GM03348 (cell line): ENCODE measurements at regions not wholly inside any gene's neighbourhood (a gene's known extent, or its start where the extent isn't known, plus 50 kb on each side); places are given as distances from the start of the nearest gene placed in this dataset.

Experiments
- DNase-seq: peaks from one replicate; pipeline ENCODE4 v3.0.0; 2012; ENCODE audit warnings: low spot score

DNA sequence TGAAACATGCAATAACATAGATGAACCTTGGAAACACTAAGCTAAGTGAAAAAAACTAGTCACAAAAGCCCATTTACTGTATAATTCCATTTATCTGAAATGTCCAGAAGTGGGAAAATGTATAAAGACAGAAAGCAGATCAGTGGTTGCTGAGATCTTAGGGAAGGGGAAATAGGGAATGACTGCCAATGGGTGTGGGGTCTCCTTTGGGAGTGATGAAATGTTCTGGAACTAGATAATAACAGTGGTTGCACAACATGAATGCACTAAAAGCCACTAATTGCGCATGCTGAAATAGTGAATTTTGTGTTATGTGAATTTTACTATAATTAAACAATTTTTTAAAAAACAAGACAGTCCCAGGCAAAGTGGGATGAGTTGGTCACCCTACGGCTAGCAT lies 472.8 kb downstream of the CCDC171 start:
- no peak for DNase-seq

DNA sequence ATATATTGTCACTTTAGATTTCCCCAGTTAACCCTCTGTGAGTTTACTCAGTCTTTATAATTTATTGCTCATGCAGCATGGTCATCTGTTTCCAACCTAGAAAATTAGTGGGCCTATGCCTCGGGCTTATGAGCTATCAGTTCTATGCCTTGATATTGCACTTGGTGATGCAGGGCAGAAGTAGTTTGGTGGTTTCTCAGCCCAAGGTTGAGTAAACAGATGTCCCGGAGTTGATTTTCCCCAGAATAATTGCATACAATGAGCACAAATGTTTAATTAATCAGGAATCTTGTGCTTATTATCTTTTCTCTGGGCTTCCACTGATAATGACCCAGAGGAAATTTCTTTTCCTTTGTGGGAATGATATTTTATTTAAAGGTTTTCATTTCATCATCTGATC lies 474.0 kb downstream of the CCDC171 start:
- no peak for DNase-seq

DNA sequence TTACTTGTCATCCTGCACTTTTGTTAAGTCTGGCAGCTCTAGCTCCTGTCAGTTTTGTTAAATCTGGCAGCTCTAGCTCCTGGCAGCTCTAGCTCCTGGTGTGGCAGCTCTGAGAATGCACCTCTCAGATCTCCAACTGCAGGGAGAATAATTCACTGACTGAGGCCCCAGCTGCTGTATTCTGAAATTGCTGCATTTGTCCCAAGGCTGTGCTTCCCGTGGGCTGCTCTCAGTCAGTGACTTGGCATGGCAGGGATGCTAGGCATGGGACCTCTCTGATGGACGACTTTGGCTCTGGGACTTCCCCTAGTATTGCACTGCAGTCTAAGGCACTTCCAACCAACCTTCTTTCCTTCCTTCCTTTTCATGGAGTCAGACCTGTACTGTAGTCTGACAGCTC lies 475.7 kb downstream of the CCDC171 start:
- DNase-seq = peak; percentile 27

DNA sequence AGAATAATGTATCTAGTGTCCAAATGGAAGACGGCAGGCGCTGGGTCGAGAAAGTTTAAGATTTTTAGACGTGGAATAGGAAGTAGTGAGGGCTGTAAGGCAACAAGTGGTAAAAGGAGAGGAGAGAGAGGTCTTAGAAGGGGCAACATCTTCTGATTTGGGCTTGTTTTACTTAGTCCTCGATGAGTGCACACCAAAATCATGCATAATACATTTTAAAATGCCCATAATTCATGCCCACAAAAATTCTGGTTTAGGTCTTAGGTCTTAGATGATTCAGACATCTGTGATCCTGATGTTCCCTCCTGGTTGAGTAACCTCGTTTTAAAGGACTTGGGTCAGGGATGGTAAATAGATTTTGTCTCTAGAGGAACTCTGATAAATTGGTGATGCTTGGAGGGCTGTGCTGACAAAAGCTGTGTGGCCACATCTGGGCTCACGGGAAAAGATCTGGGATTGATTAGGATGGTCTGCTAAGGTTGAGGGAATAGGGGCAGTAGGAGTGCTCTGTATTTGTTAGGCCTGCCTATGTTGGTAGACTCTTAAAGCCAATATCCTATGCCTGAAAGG lies 476.3 kb downstream of the CCDC171 start:
- DNase-seq = peak; percentile 48

DNA sequence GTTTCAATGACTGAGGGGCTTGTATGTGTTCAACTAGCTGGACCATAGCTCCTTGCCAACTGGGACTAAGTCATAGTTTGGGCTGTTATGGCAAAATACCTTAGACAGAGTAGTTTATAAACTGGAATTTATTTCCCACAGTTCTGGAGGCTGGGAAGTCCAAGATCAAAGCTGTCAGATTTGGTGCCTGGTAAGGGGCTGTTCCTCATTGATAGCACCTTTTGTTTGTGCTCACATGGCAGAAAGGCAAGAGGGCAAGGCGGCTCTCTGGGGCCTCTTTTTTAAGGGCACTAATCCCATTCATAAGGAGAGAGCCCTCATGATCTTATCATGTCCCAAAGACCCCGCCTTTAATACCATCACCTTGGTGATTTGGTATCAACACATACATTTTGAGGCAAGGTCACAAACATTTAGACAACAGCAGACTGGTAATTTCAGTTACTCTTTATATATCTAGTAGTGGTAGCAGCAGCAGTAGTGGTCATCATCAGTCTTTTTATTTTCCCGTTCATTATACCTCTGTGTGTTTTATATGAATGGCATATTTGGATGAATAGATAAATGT lies 477.0 kb downstream of the CCDC171 start:
- no peak for DNase-seq

DNA sequence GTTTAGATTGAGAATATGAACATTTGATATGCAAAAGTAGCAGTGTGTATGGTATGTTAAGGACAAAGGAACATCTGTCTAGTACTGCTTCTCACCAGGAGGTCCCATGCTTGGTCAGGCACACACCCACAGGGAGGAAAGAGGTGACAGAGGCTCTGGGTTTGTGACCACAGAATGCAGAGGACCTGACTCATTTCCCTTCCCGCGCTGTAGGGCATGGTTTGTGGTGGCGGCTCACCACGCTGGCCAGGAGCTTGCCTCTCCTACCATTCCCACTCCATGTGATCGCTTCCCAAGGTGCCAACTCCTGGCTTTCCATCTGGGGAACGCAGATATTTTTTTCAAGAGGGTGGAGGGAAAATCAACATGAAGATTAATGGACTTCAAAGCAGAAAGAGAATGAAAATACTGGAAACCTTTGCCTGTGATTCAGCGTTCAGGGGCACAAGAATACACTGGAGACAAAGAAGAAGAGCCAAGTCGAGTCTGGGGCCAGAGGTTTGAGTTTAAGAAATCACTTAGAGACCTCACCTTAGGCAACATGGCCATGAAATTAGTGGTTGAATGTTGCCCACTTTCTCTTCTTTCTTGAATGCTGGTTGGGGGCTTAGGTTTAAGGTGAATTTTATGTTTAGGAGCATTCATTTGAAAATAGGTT lies 477.8 kb downstream of the CCDC171 start:
- DNase-seq = peak; percentile 84

DNA sequence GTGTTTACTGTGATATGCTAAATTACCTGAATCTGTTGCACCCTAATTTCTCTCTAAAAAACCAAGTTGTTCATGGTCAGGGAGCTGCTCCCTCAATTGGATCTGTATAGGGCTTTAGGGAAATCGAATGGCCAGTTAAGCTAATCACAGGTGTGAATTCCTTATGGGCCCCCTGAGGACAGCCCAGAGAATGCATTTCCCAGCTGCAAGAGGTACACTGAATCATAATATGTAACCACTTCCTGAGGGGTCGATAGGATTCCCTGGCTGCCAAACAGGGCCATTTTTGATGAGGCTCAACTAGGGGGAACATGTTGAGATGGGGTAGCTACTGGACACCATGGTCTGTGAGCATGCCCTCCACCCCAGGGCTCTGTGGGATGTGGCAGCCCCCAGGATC lies 478.6 kb downstream of the CCDC171 start:
- DNase-seq = no peak

DNA sequence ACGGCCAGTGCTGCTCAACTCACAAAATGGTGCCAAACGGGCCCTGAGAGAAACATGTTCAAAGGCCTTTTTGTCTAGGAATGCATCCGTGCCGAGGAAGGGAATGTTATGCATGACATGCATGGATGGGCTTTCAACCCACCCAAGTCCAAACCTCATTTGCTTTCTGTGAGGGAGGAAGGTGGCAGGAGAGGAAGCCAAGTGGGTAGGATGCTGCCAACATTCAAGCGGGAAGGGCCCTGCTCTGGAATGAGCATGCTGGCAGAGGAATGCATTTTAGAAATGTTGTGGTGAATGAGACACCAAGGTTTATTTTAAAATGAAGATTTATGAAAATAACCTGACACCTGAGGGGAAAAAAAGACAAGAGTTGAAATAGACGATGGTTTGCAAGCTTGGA lies 479.1 kb downstream of the CCDC171 start:
- DNase-seq = peak; percentile 31

DNA sequence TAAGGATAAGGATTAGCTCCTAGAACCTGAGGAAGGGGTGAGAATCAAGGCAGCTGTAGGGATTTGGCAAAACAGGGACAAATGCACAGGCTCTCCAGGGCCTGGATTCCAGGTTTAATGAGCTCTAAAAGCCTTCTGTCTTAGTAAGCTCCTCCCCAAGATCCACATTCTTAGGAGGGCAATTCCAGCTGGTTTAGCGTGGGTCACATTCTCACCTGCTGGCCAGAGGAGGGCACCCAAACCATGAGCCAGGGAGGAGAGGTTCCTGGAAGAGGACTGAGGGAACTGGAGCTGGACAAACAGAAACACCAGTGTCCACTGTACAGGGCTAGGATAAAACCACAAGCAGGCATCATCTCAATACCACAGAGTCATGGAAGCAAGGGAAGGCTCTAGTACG lies 480.0 kb downstream of the CCDC171 start:
- no peak for DNase-seq

DNA sequence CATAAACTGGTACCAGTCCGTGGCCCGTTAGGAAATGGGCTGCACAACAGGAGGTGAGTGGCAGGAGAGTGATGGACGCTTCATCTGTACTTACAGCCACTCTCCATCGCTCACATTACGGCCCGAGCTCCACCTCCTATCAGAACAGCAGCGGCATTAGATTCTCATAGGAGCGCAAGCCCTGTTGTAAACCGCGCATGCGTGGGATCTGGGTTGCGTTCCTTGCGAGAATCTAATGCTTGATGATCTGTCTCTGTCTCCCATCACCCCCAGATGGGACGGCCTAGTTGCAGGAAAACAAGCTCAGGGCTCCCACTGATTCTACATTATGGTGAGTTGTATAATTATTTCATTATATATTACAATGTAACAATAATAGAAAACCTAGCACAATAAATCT lies 480.4 kb downstream of the CCDC171 start:
- DNase-seq = no peak

DNA sequence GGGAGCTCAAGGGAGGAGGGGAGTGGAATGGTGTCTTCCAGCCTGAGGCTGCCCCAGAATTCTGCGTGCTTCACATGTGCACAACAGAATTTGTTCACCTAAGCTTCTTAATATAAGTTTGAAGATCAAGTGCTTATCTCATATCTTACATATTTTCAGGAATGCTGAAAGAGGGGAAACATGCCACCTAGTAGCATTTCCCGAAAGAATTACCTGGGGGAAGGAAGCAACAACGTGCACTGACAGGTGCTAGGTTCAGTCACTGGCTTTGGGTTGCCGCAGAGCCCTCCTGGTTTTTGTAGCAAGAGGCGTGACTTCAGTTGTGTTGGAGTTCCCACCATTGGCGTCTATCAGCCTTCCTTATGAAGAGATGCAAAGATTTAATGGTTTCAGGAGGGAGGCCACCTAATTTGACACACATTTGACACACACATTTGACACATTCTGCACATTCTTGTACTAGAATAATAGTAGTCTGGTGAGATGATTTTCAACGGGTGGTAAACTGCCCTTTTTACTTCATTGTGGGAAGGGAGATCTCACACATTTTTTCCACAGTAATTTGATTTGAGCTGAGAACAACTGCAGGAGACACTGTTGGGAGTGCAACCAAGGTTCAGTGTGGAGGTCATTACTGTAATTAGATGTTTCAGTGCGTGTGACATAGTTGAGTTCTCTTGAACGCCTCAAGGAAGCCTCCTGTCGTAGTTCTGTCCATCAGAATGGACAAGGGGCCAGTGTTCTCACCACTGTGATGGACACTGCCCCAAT lies 481.3 kb downstream of the CCDC171 start:
- no peak for DNase-seq

DNA sequence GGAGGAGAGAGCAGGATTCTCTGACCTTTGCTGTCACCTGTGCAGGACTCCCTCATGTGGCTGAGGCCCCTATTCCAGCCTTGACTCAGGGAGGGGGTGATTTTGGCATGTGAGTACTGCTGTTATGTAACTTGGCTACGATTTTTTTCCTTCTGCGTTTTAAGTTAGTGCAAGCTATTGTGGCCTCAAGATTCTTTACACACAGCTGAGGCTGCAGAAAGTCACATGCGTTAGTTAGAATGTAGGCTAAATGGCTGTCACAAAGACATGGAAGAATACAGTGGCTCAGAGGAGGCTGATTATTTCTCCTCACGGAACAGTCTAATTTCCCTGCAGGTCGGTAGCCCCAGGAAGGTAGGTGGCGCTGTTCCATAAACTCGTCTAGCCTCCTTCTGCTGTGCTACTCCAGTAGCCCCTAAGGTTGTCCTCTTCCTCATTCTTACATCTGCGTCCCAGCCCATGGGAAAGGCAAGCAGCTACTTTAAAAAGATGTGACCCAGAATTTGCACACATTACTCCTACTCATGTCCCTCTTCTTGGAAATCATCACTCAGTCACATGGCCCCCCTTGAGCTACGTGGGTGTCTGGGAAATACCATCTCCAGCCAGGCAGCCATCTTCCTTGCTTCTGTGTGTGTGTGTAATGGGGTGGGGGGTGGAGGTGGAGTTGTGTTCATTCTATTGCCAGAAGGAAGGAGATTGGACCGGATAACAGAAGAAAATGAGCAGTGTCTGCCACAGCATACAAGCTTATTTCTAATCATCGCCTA lies 486.6 kb downstream of the CCDC171 start:
- no peak for DNase-seq

DNA sequence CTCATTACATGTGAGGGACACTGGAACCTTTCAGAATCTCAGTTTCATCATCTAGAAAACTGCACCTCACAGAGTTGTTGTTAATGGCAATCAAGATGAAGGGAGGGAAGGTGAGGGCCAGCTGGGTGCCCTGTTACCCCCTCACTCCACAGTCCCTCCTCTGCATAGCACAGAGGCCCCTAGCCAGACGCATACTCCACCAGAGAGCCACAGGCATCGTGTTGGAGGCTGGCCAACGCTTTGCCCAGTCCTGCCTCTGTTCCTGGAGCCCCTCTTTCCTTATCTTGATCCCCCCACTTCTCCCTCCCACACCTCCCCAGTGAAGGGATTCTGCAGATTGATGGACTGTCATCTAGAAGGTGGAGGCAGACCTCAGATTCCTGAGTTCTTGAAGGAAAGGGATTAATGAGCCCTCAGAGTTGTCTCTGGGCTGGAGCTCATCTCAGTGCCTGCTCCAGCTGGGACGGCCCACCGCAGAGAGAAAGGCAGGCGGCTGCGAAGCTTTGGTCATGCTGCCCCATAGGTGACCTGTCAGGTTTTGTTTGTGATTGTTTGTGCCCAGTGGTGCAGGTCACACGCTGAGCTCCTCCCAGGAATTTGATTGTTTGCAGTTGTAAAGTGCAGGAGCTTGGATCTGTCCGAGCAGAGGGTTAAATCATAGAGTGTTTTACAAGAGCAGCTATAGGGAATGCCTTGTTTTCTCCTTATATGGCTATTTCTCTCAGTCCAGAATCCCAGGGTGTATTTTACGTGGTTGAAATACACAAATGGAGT lies 487.3 kb downstream of the CCDC171 start:
- DNase-seq = no peak

DNA sequence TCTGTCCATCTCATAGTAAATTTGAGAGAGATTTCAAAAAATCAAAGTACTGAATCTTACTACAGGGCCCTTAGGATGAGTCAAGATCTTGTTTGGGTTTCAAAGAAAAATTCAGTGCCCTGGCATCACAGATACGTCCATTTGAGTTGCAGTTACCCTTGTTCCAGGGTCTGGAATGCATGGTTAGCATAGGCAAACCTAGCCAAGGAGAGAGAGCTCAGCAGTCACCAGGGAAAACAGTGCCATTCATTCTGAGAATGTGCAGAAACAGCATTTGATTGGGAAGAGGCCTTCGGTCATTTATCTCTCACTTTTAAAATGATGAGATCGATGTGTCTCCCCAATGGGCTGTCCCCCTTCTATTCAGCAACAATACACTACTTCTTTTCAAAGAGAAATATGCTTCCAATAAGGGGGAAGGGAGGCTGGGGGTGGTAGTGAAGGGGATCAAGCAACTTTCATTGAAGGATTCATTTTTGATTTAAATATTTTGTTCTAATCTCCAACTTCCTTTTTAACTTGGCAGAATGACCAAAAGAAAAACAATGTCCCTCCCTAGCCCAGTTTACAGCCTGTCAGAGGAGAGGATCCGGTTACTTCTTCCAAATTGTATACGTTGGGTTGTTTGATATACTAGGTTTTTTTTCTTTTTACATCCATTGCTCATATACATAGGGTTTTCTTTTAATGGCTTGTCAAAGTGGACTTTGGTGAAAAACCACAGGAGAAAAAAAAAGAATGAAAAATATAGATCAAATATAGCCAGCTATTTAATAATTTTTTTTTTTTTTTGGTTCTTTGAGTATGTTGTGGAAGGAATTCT lies 491.1 kb downstream of the CCDC171 start:
- DNase-seq = no peak

DNA sequence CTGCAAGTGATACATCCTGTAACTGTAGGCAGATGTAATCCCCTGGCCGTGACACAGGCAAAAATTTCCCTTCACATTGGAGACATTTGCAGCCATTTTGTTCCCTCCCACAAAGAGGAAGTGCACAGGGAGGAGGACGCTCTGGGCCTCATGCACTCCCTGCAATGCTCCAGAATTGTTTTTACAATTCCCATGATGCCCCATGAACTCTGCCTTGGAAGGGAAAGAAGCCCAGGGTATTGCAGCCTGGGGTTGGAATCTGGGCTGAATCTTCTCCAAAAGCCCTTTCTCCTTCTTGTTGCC lies 491.7 kb downstream of the CCDC171 start:
- no peak for DNase-seq

DNA sequence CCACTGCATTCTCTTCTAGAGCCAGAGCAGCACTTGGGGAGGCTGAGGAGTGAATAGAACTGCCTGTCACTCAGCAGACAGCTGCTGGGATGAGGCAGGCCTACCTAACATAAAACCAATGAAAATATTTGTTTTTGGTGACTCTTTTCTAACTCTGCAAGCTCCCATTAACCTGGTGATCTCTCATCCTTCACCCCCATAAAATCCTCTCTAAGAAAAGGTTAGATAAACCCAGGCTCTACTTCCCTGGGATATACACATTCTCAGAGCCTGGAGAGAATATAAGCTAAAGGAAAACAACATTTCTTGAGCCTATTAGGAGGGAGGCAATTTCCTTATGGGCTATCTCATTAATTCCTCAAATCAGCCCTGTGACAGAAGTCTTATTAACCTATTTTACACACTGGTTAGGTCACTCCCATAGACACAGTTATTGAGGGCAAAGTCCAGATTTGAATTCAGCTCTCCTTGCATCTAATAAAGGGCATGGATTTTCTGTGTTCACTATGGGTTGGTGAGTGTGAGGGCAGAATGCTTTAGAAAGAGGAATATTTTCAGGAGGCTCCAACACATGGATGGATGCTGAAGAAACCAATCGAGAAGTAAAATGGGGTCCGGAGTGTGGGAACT lies 492.9 kb downstream of the CCDC171 start:
- DNase-seq = no peak

DNA sequence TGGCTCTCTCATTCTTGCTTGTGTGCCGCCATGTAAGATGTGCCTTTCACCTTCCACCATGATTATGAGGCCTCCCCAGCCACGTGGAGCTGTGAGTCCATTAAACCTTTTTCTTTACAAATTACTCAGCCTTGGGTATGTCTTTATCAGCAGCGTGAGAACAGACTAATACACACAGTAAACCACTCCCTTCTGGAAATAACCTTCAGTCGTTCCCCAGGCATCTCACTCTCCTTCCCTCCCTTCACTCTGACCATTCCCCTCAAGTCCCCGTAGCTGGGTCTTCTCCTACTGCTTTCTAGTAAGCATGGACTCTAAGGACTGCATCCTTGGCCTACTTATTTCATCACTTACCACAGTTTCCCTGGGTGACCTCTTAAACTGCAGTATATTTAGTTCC lies 493.9 kb downstream of the CCDC171 start:
- no peak for DNase-seq

DNA sequence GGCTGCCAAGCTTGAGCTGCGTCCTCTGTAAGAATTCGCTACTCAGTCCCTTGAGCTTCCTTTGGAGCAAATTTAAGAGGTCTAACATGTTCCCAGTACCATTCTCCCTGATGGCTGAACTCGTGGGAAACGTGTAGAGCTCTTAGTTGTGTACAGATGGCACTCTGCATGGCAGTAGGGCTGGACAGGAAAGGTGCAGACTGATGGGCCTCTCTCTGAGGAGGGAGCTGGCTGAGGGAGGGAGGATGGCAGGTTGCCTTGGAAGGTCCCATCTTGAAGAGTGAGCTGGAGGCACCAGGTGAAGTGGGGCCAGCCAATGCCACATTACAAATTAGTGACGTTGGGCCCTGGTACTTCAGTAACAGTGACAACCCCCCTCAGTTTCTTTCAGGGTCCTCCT lies 495.3 kb downstream of the CCDC171 start:
- DNase-seq = no peak

DNA sequence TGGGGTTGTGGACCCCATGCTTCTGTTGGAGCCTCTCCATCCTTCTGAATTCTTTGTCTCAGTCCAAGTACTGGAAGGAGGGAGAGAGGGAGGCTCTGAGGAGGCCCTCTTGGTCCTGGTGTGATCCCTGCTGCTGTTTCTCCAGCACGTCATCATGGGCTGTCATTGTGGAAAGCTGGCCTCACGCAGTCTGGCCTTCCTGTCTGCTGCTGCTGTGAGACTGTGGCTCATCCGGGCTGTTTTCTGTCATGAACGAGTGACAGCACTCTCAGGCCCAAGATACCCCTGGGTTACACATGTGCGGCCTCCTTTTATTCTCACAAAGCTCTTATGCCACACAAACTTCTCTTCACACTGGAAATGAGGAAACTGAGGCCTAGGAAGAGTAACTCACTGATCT lies 499.3 kb downstream of the CCDC171 start:
- no peak for DNase-seq

DNA sequence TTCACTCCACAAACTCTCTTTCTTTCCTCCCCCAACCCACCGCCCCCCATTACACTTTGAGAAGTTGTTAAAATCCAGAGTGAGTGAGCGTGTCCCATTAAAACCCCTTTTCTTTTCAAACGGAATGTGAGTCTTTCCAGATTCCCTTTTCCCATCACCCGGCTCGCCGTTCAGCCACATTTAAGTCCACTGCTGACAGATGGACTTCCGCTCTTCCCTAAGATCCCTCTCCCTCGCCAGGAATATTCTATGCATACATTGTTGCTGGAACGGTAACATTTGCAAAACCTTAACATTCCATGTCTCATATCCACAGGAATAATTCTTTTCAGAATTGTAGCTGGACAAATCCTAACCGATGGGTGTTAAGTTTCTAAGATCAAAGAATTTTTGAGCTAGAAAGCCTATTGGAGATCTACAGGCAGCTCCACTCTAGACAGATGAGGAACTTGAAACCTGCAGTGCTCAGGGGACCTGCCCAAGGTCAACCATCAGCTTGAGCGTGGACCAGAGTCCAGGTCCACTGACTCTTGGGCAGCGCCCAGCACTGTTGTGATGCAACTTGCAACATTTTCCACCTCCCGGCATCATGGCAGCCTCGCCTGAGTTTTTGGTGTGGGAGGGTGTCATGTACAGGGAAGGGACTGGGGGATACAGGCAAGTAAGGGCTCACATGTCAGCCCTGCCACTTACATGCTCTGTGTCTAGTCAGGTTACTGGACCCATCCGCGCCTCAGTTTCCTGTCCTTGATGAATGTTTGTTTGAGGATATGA lies 500.1 kb downstream of the CCDC171 start:
- no peak for DNase-seq
